Stomach (tissue), 4 donors: ENCODE measurements at regions not wholly inside any gene's neighbourhood (a gene's known extent, or its start where the extent isn't known, plus 50 kb on each side); places are given as distances from the start of the nearest gene placed in this dataset.

Experiments
- CTCF ChIP-seq, 7 experiments: fragments of 450-650 bp in 4 of 7; fragments of 200-600 bp in 3 of 7; sonication (generic) in 3 of 7; IDR thresholded peaks; one replicate each; pipeline ENCODE4 v1.5.1; 2016 to 2019; ENCODE audit warnings: antibody characterized with exemption in 7 of 7, control low read depth in 2 of 7, mild to moderate bottlenecking in 1 of 7
- POLR2A ChIP-seq, 4 donors: fragments of 450-650 bp; IDR thresholded peaks; one replicate each; pipeline ENCODE4 v1.6.1; 2016; ENCODE audit warnings: antibody characterized with exemption in 4 of 4, control low read depth in 2 of 4, mild to moderate bottlenecking in 1 of 4, moderate library complexity in 1 of 4
- POLR2AphosphoS5 ChIP-seq, 3 donors: sonication (generic); formaldehyde crosslinking; IDR thresholded peaks; one replicate each; pipeline ENCODE4 v1.6.1; 2016; ENCODE audit warnings: antibody characterized with exemption in 3 of 3

- TF ChIP-seq CTCF (IDR thresholded peaks at IDR 0.05) (no peak), POLR2AphosphoS5 (IDR thresholded peaks at IDR 0.05) (no peak), POLR2A (IDR thresholded peaks at IDR 0.05) (no peak)
These were observed 316.2 kb upstream of the THRB start for GRCh38 chr3:24810881-24811280.
